ENCODE measurements at regions not wholly inside any gene's neighbourhood (a gene's known extent, or its start where the extent isn't known, plus 50 kb on each side); places are given as distances from the start of the nearest gene placed in this dataset.

- Histone ChIP-seq H3K4me3 (ENCODE audit: low read depth, low read length, poor library complexity, severe bottlenecking) (no peak overlapping the region), H3K9me2 (ENCODE audit: low read depth, low read length) (no peaks in the 10 kb centered on the region), H3K4me1 (ENCODE audit: insufficient read depth, low read length, severe bottlenecking) (no peaks in the 10 kb centered on the region), H3K79me2 (ENCODE audit: insufficient read depth, low read length) (no peaks in the 10 kb centered on the region), H2AFZ (ENCODE audit: low read length) (no peak overlapping the region), H4K20me1 (ENCODE audit: insufficient read depth, low read length) (no peaks in the 10 kb centered on the region), H3K9me3 (ENCODE audit: low read length) (no peaks in the 10 kb centered on the region), H3K9ac (ENCODE audit: low read length) (no peak overlapping the region), H3F3A (ENCODE audit: insufficient read depth, low read length) (no peaks in the 10 kb centered on the region), H3K27me3 (ENCODE audit: insufficient read depth, low read length) (no peaks in the 10 kb centered on the region), H3K36me3 (ENCODE audit: insufficient read depth, low read length) (no peaks in the 10 kb centered on the region), H3K27ac (ENCODE audit: low read depth, low read length, poor library complexity, severe bottlenecking) (no peak overlapping the region), H3K4me2 (ENCODE audit: low read length) (no peak overlapping the region)
- TF ChIP-seq, protein P1, sequence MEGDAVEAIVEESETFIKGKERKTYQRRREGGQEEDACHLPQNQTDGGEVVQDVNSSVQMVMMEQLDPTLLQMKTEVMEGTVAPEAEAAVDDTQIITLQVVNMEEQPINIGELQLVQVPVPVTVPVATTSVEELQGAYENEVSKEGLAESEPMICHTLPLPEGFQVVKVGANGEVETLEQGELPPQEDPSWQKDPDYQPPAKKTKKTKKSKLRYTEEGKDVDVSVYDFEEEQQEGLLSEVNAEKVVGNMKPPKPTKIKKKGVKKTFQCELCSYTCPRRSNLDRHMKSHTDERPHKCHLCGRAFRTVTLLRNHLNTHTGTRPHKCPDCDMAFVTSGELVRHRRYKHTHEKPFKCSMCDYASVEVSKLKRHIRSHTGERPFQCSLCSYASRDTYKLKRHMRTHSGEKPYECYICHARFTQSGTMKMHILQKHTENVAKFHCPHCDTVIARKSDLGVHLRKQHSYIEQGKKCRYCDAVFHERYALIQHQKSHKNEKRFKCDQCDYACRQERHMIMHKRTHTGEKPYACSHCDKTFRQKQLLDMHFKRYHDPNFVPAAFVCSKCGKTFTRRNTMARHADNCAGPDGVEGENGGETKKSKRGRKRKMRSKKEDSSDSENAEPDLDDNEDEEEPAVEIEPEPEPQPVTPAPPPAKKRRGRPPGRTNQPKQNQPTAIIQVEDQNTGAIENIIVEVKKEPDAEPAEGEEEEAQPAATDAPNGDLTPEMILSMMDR (IDR thresholded peaks at IDR 0.05; ENCODE audit: low read length): no peak
- TF ChIP-seq EZH2 (IDR thresholded peaks at IDR 0.05; ENCODE audit: borderline replicate concordance, low read length): no peak
Measured at GRCh38 chr10:78502210-78502936, 468.7 kb downstream of the RPS24 start.

- Histone ChIP-seq H3K4me2 (ENCODE audit: low read length) (no peak overlapping the region), H3K9ac (ENCODE audit: low read length) (no peak overlapping the region), H3K79me2 (ENCODE audit: insufficient read depth, low read length) (no peaks in the 10 kb centered on the region), H3K9me2 (ENCODE audit: low read depth, low read length) (no peaks in the 10 kb centered on the region), H3K27me3 (ENCODE audit: insufficient read depth, low read length) (no peaks in the 10 kb centered on the region), H4K20me1 (ENCODE audit: insufficient read depth, low read length) (no peaks in the 10 kb centered on the region), H3K4me1 (ENCODE audit: insufficient read depth, low read length, severe bottlenecking) (no peaks in the 10 kb centered on the region), H3K27ac (ENCODE audit: low read depth, low read length, poor library complexity, severe bottlenecking) (no peak overlapping the region), H2AFZ (ENCODE audit: low read length) (no peak overlapping the region), H3F3A (ENCODE audit: insufficient read depth, low read length) (no peaks in the 10 kb centered on the region), H3K36me3 (ENCODE audit: insufficient read depth, low read length) (no peaks in the 10 kb centered on the region), H3K4me3 (ENCODE audit: low read depth, low read length, poor library complexity, severe bottlenecking) (no peak overlapping the region), H3K9me3 (ENCODE audit: low read length) (no peaks in the 10 kb centered on the region)
- TF ChIP-seq, protein P1 (IDR thresholded peaks at IDR 0.05; ENCODE audit: low read length): no peak
- no peak for TF ChIP-seq EZH2 (IDR thresholded peaks at IDR 0.05; ENCODE audit: borderline replicate concordance, low read length)
Measured at GRCh38 chr10:78504181-78504580, 470.5 kb downstream of the RPS24 start.

DNA sequence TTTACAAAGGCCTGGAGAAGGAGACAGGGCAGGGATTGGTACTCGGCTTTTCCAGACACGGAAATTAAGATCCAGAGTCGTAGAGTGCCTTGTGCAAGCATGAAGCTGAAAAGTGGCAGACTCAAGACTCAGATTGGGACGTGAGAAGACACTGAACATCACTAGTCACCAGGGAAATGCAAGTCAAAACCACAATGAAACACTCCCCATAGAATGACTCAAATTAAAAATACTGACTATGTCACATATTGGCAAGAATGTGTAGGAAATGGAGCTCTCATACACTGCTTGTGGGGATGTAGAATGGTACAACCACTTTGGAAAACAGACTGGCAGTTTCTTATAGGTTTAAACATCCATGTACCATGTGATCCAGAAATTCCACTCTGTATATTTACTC is 472.0 kb downstream of the RPS24 start:
- Histone ChIP-seq H3K27me3 (ENCODE audit: insufficient read depth, low read length) (no peaks in the 10 kb centered on the region), H3K9me2 (ENCODE audit: low read depth, low read length) (no peaks in the 10 kb centered on the region), H3K4me1 (ENCODE audit: insufficient read depth, low read length, severe bottlenecking) (no peaks in the 10 kb centered on the region), H3K4me2 (ENCODE audit: low read length) (no peak overlapping the region), H3F3A (ENCODE audit: insufficient read depth, low read length) (no peaks in the 10 kb centered on the region), H3K9me3 (ENCODE audit: low read length) (no peaks in the 10 kb centered on the region), H3K4me3 (ENCODE audit: low read depth, low read length, poor library complexity, severe bottlenecking) (no peak overlapping the region), H2AFZ (ENCODE audit: low read length) (no peak overlapping the region), H3K27ac (ENCODE audit: low read depth, low read length, poor library complexity, severe bottlenecking) (no peak overlapping the region), H4K20me1 (ENCODE audit: insufficient read depth, low read length) (no peaks in the 10 kb centered on the region), H3K36me3 (ENCODE audit: insufficient read depth, low read length) (no peaks in the 10 kb centered on the region), H3K79me2 (ENCODE audit: insufficient read depth, low read length) (no peaks in the 10 kb centered on the region), H3K9ac (ENCODE audit: low read length) (no peak overlapping the region)
- no peak for TF ChIP-seq EZH2 (IDR thresholded peaks at IDR 0.05; ENCODE audit: borderline replicate concordance, low read length)
- TF ChIP-seq, protein P1 (IDR thresholded peaks at IDR 0.05; ENCODE audit: low read length): no peak
